IMR-90 (cell line): ENCODE measurements at regions not wholly inside any gene's neighbourhood (a gene's known extent, or its start where the extent isn't known, plus 50 kb on each side); places are given as distances from the start of the nearest gene placed in this dataset.

Experiments
- ATAC-seq: fragments of 200-7000 bp; cut with Tn5 transposase; 2 replicates; pipeline ENCODE4 v1.9.1; 2020; ENCODE audit warnings: low read depth, mild to moderate bottlenecking, moderate library complexity
- BruUV-seq: library from RNA; stranded (reverse); fragments of 400-500 nt; replicated peaks from 2 replicates; lab custom pipeline; 2021; lab: Mats Ljungman, UMichigan
- CTCF ChIA-PET: fragments of 300-600 bp; formaldehyde crosslinking; extraction: SDS; loops from one replicate; lab custom pipeline; 2021; ENCODE audit warnings: antibody characterized with exemption; lab: Yijun Ruan, JAX
- POLR2A ChIA-PET: fragments of 300-600 bp; sonication (Branson Sonifier 250); formaldehyde crosslinking; loops from one replicate; lab custom pipeline; 2022; ENCODE audit warnings: antibody characterized with exemption; ENCODE audit not compliant: unreplicated experiment; lab: Charles Lee
- DNase-seq: peaks from one replicate; pipeline ENCODE4 v3.0.0; 2013
- H2AFZ ChIP-seq: replicated peaks from 2 replicates; pipeline ENCODE3; 2013; ENCODE audit warnings: low read length, mild to moderate bottlenecking; ENCODE audit not compliant: poor library complexity
- H2AK5ac ChIP-seq: 2 replicates; pipeline ENCODE4 v1.6.1; 2013; ENCODE audit warnings: low read depth, low read length, inconsistent platforms
- H2AK9ac ChIP-seq: replicated peaks from 2 replicates; pipeline ENCODE3; 2013; ENCODE audit warnings: mild to moderate bottlenecking, low read depth, low read length, moderate library complexity; ENCODE audit not compliant: poor library complexity
- H2BK120ac ChIP-seq: 2 replicates; pipeline ENCODE4 v1.6.1; 2013; ENCODE audit warnings: low read depth, low read length, inconsistent platforms
- H2BK15ac ChIP-seq: 3 replicates; pipeline ENCODE4 v1.6.1; 2013; ENCODE audit warnings: low read depth, low read length, inconsistent platforms
- H2BK20ac ChIP-seq: 2 replicates; pipeline ENCODE4 v1.6.1; 2013; ENCODE audit warnings: low read depth, mild to moderate bottlenecking, inconsistent platforms, low read length, moderate library complexity
- H2BK5ac ChIP-seq: 2 replicates; pipeline ENCODE4 v1.6.1; 2013; ENCODE audit warnings: mild to moderate bottlenecking, low read depth, low read length, inconsistent platforms; ENCODE audit not compliant: poor library complexity, severe bottlenecking
- H3K14ac ChIP-seq: replicated peaks from 2 replicates; pipeline ENCODE4 v1.6.1; 2013; ENCODE audit warnings: low read depth, low read length, inconsistent platforms
- H3K18ac ChIP-seq: 2 replicates; pipeline ENCODE4 v1.6.1; 2013; ENCODE audit warnings: low read depth, low read length, control low read depth
- H3K23ac ChIP-seq: 2 replicates; pipeline ENCODE4 v1.6.1; 2013; ENCODE audit warnings: low read depth, low read length, inconsistent platforms
- H3K27ac ChIP-seq: 2 replicates; pipeline ENCODE4 v1.5.1; 2013; ENCODE audit warnings: mild to moderate bottlenecking, control low read depth, low read length; ENCODE audit not compliant: insufficient read depth
- H3K27me3 ChIP-seq: 2 replicates; pipeline ENCODE4 v1.6.1; 2013; ENCODE audit warnings: low read length; ENCODE audit not compliant: control insufficient read depth, insufficient read depth
- H3K36me3 ChIP-seq: 2 replicates; pipeline ENCODE4 v1.6.1; 2013; ENCODE audit warnings: low read length, mixed read lengths; ENCODE audit not compliant: control insufficient read depth, insufficient read depth
- H3K4ac ChIP-seq: 2 replicates; pipeline ENCODE4 v1.6.1; 2013; ENCODE audit warnings: low read depth, low read length, inconsistent platforms
- H3K4me1 ChIP-seq: 2 replicates; pipeline ENCODE4 v1.6.1; 2013; ENCODE audit warnings: low read length, mixed read lengths; ENCODE audit not compliant: control insufficient read depth, insufficient read depth
- H3K4me2 ChIP-seq: 2 replicates; pipeline ENCODE4 v1.6.1; 2013; ENCODE audit warnings: low read depth, mild to moderate bottlenecking, control low read depth, low read length, moderate library complexity
- H3K4me3 ChIP-seq: 2 replicates; pipeline ENCODE4 v1.5.1; 2013; ENCODE audit warnings: low read depth, mild to moderate bottlenecking, control low read depth, low read length, moderate library complexity; ENCODE audit not compliant: insufficient read depth
- H3K56ac ChIP-seq: 2 replicates; pipeline ENCODE4 v1.6.1; 2013; ENCODE audit warnings: low read length, inconsistent platforms; ENCODE audit not compliant: insufficient read depth; ENCODE audit errors: extremely low read depth
- H3K79me1 ChIP-seq, 2 experiments: 2 replicates each; pipeline ENCODE4 v1.6.1; 2013; ENCODE audit warnings: low read length in 2 of 2, inconsistent platforms in 1 of 2, low read depth in 1 of 2
- H3K9ac ChIP-seq: 2 replicates; pipeline ENCODE4 v1.6.1; 2013; ENCODE audit warnings: low read depth, low read length, control low read depth
- H3K9me1 ChIP-seq: 2 replicates; pipeline ENCODE4 v1.6.1; 2013; ENCODE audit warnings: low read length, inconsistent platforms; ENCODE audit not compliant: insufficient read depth
- H3K9me3 ChIP-seq: 2 replicates; pipeline ENCODE4 v1.6.1; 2013; ENCODE audit warnings: low read length; ENCODE audit not compliant: control insufficient read depth, insufficient read depth
- H4K20me1 ChIP-seq: 2 replicates; pipeline ENCODE4 v1.6.1; 2013; ENCODE audit warnings: low read length, inconsistent platforms; ENCODE audit not compliant: insufficient read depth
- H4K5ac ChIP-seq: 2 replicates; pipeline ENCODE4 v1.6.1; 2013; ENCODE audit warnings: mild to moderate bottlenecking, low read depth, low read length, control low read depth
- H4K8ac ChIP-seq, 2 experiments: 2 replicates each; pipeline ENCODE4 v1.6.1; 2013; ENCODE audit warnings: low read depth in 2 of 2, low read length in 2 of 2, control low read depth in 1 of 2, inconsistent platforms in 1 of 2
- H4K91ac ChIP-seq: 2 replicates; pipeline ENCODE4 v1.6.1; 2013; ENCODE audit warnings: low read depth, low read length, inconsistent platforms; ENCODE audit not compliant: insufficient read depth
- CEBPB ChIP-seq: IDR thresholded peaks from 2 replicates; pipeline ENCODE4 v1.6.1; 2012; ENCODE audit warnings: low read depth, low read length, improper control_type of control experiment
- CTCF ChIP-seq: conservative IDR thresholded peaks from 2 replicates; pipeline ENCODE4 v1.5.1; 2012; ENCODE audit warnings: mild to moderate bottlenecking, low read depth, low read length, improper control_type of control experiment
- ELK1 ChIP-seq: fragments of 150-350 bp; IDR thresholded peaks from 2 replicates; pipeline ENCODE4 v1.6.1; 2016; ENCODE audit warnings: low read depth, mild to moderate bottlenecking, low read length, moderate library complexity, borderline replicate concordance
- FOS ChIP-seq: fragments of 150-350 bp; IDR thresholded peaks from 2 replicates; pipeline ENCODE4 v1.6.1; 2016; ENCODE audit warnings: low read depth, low read length
- MAZ ChIP-seq: IDR thresholded peaks from 2 replicates; pipeline ENCODE4 v1.6.1; 2012; ENCODE audit warnings: low read depth, mild to moderate bottlenecking, low read length, improper control_type of control experiment, moderate library complexity, borderline replicate concordance
- SMC3 ChIP-seq: fragments of 150-350 bp; IDR thresholded peaks from 2 replicates; pipeline ENCODE4 v1.6.1; 2016; ENCODE audit warnings: low read depth, mild to moderate bottlenecking, antibody characterized with exemption, low read length, moderate library complexity
- WGBS, 2 experiments: methylation state at CpG; one replicate each; pipeline versions ENCODE4 v1.1.5 to v1.1.7; 2013; ENCODE audit warnings: missing lambda C conversion rate in 2 of 2; ENCODE audit not compliant: insufficient read length in 1 of 2; ENCODE audit errors: extremely low coverage in 2 of 2; 5-methylcytosine and 5-hydroxymethylcytosine counted together
- dilution Hi-C: fragments of 300-500 bp; cut with HindIII; formaldehyde crosslinking; loops from one replicate; pipeline ENCODE4 v1.14.3; 2018; ENCODE audit warnings: low sequenced_read_pairs; ENCODE audit not compliant: unreplicated experiment
- in situ Hi-C: fragments of 300-500 bp; cut with MboI; formaldehyde crosslinking; loops from 3 replicates; pipeline ENCODE4 v1.14.3; 2019; ENCODE audit warnings: low sequenced_read_pairs, inconsistent platforms, mixed read lengths
- intact Hi-C: fragments of 100-400 bp; cut with micrococcal nuclease; formaldehyde crosslinking; loops from 2 replicates; pipeline ENCODE4 v1.10.0; 2022

- Histone ChIP-seq H4K91ac (no peak overlapping the region), H3K4me2 (no peak overlapping the region), H3K9ac (no peak overlapping the region), H3K4me3 (no peak overlapping the region), H3K4me1 (no peaks in the 10 kb centered on the region), H4K8ac (no peak overlapping the region), H3K27me3 (no peaks in the 10 kb centered on the region), H3K79me1 (no peaks in the 10 kb centered on the region), H2AFZ (no peak overlapping the region), H3K9me3 (peaks cover 20% of the 10 kb centered on the region), H2BK5ac (no peak overlapping the region), H4K5ac (no peak overlapping the region), H4K20me1 (no peaks in the 10 kb centered on the region), H3K4ac (no peak overlapping the region), H2AK9ac (no peak overlapping the region), H2BK20ac (no peak overlapping the region), H2AK5ac (no peak overlapping the region), H2BK15ac (no peak overlapping the region), H3K36me3 (no peaks in the 10 kb centered on the region), H2BK120ac (no peak overlapping the region), H3K56ac (no peak overlapping the region), H3K9me1 (no peaks in the 10 kb centered on the region), H3K23ac (no peak overlapping the region), H3K27ac (no peak overlapping the region), H3K14ac (no peak overlapping the region), H3K18ac (no peak overlapping the region)
- BruUV-seq = no TSS peak
- ChIA-PET POLR2A (no interaction called here), CTCF (no interaction called here)
- in situ Hi-C loops (no loop called here), intact Hi-C loops (no loop called here), dilution Hi-C loops (no loop called here)
- ATAC-seq (no peak), DNase-seq (no peak)
- WGBS, 2 experiments = no CpG with 5 or more reads among the region's 10 CpGs
- TF ChIP-seq CEBPB = no peak
- TF ChIP-seq FOS = no peak
- TF ChIP-seq SMC3 = no peak
- TF ChIP-seq MAZ = no peak
- TF ChIP-seq CTCF = no peak
- TF ChIP-seq ELK1 = no peak
Observed at GRCh38 chr15:53911431-53911830, 66.8 kb upstream of the UNC13C start.
